Astrocyte (in vitro differentiated cells and primary cell): ENCODE measurements at regions not wholly inside any gene's neighbourhood (a gene's known extent, or its start where the extent isn't known, plus 50 kb on each side); places are given as distances from the start of the nearest gene placed in this dataset.

ENCODE experiments used
- DNase-seq: peaks from one replicate; pipeline ENCODE4 v3.0.0-alpha.2; 2010; ENCODE audit warnings: low read depth
- FAIRE-seq: peaks from 2 replicates; lab custom pipeline; 2011; peaks lifted over from hg19 to GRCh38; lab: Jason Lieb, UNC
- H2AFZ ChIP-seq: 2 replicates; pipeline ENCODE4 v1.6.0; 2012; ENCODE audit warnings: low read depth, low read length, inconsistent platforms
- H3K27ac ChIP-seq: 2 replicates; pipeline ENCODE4 v1.5.1; 2011; ENCODE audit warnings: low read depth, low read length, inconsistent platforms
- H3K27me3 ChIP-seq: 2 replicates; pipeline ENCODE4 v1.6.0; 2011; ENCODE audit warnings: low read length, inconsistent platforms; ENCODE audit not compliant: insufficient read depth
- H3K36me3 ChIP-seq: 2 replicates; pipeline ENCODE4 v1.5.1; 2011; ENCODE audit warnings: low read length, inconsistent platforms; ENCODE audit not compliant: insufficient read depth
- H3K4me1 ChIP-seq: 2 replicates; pipeline ENCODE4 v1.5.1; 2011; ENCODE audit warnings: low read length, inconsistent platforms; ENCODE audit not compliant: insufficient read depth
- H3K4me2 ChIP-seq: 2 replicates; pipeline ENCODE4 v1.6.0; 2012; ENCODE audit warnings: low read length, inconsistent platforms
- H3K4me3 ChIP-seq: 2 replicates; pipeline ENCODE4 v1.5.1; 2011; ENCODE audit warnings: low read depth, mild to moderate bottlenecking, low read length, inconsistent platforms; ENCODE audit not compliant: insufficient read depth
- H3K79me2 ChIP-seq: 2 replicates; pipeline ENCODE4 v1.6.0; 2012; ENCODE audit warnings: mild to moderate bottlenecking, low read length, inconsistent platforms; ENCODE audit not compliant: insufficient read depth
- H3K9ac ChIP-seq: 2 replicates; pipeline ENCODE4 v1.6.0; 2012; ENCODE audit warnings: mild to moderate bottlenecking, low read length, inconsistent platforms
- H3K9me3 ChIP-seq: 2 replicates; pipeline ENCODE4 v1.5.1; 2012; ENCODE audit warnings: low read depth, mild to moderate bottlenecking, low read length, inconsistent platforms; ENCODE audit not compliant: insufficient read depth
- H4K20me1 ChIP-seq: 2 replicates; pipeline ENCODE4 v1.6.0; 2012; ENCODE audit warnings: low read length, inconsistent platforms; ENCODE audit not compliant: insufficient read depth
- H3K27ac Mint-ChIP-seq: one replicate; pipeline ENCODE4 v1.8.0; 2021; ENCODE audit warnings: mild to moderate bottlenecking, mixed read lengths; ENCODE audit not compliant: unreplicated experiment
- H3K27me3 Mint-ChIP-seq: one replicate; pipeline ENCODE4 v1.8.0; 2021; ENCODE audit warnings: low read depth, mixed read lengths; ENCODE audit not compliant: unreplicated experiment
- H3K36me3 Mint-ChIP-seq: one replicate; pipeline ENCODE4 v1.8.0; 2021; ENCODE audit warnings: low read depth, mixed read lengths; ENCODE audit not compliant: unreplicated experiment
- H3K4me1 Mint-ChIP-seq: one replicate; pipeline ENCODE4 v1.8.0; 2021; ENCODE audit warnings: low read depth, mixed read lengths; ENCODE audit not compliant: unreplicated experiment
- H3K4me3 Mint-ChIP-seq: one replicate; pipeline ENCODE4 v1.8.0; 2021; ENCODE audit warnings: mild to moderate bottlenecking, moderate library complexity, mixed read lengths; ENCODE audit not compliant: unreplicated experiment
- H3K9me3 Mint-ChIP-seq: one replicate; pipeline ENCODE4 v1.8.0; 2021; ENCODE audit warnings: mild to moderate bottlenecking, mixed read lengths; ENCODE audit not compliant: unreplicated experiment
- EZH2 ChIP-seq: IDR thresholded peaks from 2 replicates; pipeline ENCODE4 v1.6.1; 2012; ENCODE audit warnings: mild to moderate bottlenecking, low read length, inconsistent platforms; ENCODE audit not compliant: insufficient read depth
- TF ChIP-seq, protein P1 (sequence below): IDR thresholded peaks from 2 replicates; pipeline ENCODE4 v1.5.1; 2011; ENCODE audit warnings: low read depth, mild to moderate bottlenecking, inconsistent platforms, low read length, moderate library complexity; ENCODE audit not compliant: insufficient read depth

DNA sequence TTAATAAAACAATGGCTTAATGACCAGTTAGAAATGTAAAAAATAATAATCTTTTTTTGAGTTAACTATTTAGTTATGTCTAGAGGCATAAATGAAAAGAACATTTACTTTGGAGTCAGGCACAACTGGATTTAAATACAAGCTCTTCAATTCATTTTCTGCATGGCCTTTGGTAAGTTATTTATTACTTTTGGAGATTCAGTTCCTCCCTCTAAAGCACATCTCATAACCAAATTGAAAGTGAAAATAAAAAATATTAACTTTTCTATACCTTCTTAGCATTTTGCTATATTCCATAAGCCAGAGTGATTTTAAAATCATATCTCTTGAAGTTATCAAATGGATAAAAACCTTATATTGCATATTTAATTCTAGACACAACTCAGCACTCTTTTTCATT, 434.9 kb upstream of the SMARCA2 start:
- Histone ChIP-seq H3K4me1 (no peaks in the 10 kb centered on the region), H3K4me2 (no peak overlapping the region), H3K79me2 (no peaks in the 10 kb centered on the region), H3K27ac (no peak overlapping the region), H3K4me3 (no peak overlapping the region), H3K27me3 (no peaks in the 10 kb centered on the region), H4K20me1 (no peaks in the 10 kb centered on the region), H3K9ac (no peak overlapping the region), H3K36me3 (no peaks in the 10 kb centered on the region), H3K9me3 (peaks cover 2% of the 10 kb centered on the region), H2AFZ (no peak overlapping the region)
- no peaks in the 10 kb centered on the region for H3K36me3 Mint-ChIP-seq
- TF ChIP-seq EZH2: no peak
- TF ChIP-seq, protein P1, sequence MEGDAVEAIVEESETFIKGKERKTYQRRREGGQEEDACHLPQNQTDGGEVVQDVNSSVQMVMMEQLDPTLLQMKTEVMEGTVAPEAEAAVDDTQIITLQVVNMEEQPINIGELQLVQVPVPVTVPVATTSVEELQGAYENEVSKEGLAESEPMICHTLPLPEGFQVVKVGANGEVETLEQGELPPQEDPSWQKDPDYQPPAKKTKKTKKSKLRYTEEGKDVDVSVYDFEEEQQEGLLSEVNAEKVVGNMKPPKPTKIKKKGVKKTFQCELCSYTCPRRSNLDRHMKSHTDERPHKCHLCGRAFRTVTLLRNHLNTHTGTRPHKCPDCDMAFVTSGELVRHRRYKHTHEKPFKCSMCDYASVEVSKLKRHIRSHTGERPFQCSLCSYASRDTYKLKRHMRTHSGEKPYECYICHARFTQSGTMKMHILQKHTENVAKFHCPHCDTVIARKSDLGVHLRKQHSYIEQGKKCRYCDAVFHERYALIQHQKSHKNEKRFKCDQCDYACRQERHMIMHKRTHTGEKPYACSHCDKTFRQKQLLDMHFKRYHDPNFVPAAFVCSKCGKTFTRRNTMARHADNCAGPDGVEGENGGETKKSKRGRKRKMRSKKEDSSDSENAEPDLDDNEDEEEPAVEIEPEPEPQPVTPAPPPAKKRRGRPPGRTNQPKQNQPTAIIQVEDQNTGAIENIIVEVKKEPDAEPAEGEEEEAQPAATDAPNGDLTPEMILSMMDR: no peak
- FAIRE-seq (no peak), DNase-seq (no peak)
- no peak overlapping the region for H3K4me3 Mint-ChIP-seq
- H3K27ac Mint-ChIP-seq: no peak overlapping the region
- peaks cover 2% of the 10 kb centered on the region for H3K9me3 Mint-ChIP-seq
- H3K27me3 Mint-ChIP-seq: no peaks in the 10 kb centered on the region
- no peaks in the 10 kb centered on the region for H3K4me1 Mint-ChIP-seq

- Histone ChIP-seq H3K27ac (no peak overlapping the region), H3K4me1 (no peaks in the 10 kb centered on the region), H3K9me3 (no peaks in the 10 kb centered on the region), H3K4me3 (no peak overlapping the region), H3K9ac (no peak overlapping the region), H2AFZ (no peak overlapping the region), H3K27me3 (no peaks in the 10 kb centered on the region), H4K20me1 (no peaks in the 10 kb centered on the region), H3K36me3 (no peaks in the 10 kb centered on the region), H3K4me2 (no peak overlapping the region), H3K79me2 (no peaks in the 10 kb centered on the region)
- no peaks in the 10 kb centered on the region for H3K36me3 Mint-ChIP-seq
- TF ChIP-seq, protein P1: no peak
- no peak for TF ChIP-seq EZH2
- FAIRE-seq (no peak), DNase-seq (no peak)
- no peaks in the 10 kb centered on the region for H3K9me3 Mint-ChIP-seq
- no peak overlapping the region for H3K4me3 Mint-ChIP-seq
- H3K27me3 Mint-ChIP-seq: no peaks in the 10 kb centered on the region
- no peak overlapping the region for H3K27ac Mint-ChIP-seq
- H3K4me1 Mint-ChIP-seq: no peaks in the 10 kb centered on the region
These were observed 433.2 kb upstream of the SMARCA2 start for GRCh38 chr9:1581926-1582325.

GRCh38 chr9:1591310-1591709, 423.8 kb upstream of the SMARCA2 start:
- H3K27ac ChIP-seq: no peak overlapping the region
- Mint-ChIP-seq H3K4me1 (no peaks in the 10 kb centered on the region), H3K27me3 (peaks cover 5% of the 10 kb centered on the region), H3K36me3 (no peaks in the 10 kb centered on the region), H3K9me3 (no peaks in the 10 kb centered on the region), H3K27ac (no peak overlapping the region), H3K4me3 (no peak overlapping the region)
- H2AFZ ChIP-seq: no peak overlapping the region
- H3K4me3 ChIP-seq: no peak overlapping the region
- no peak overlapping the region for H3K9ac ChIP-seq
- H3K79me2 ChIP-seq: no peaks in the 10 kb centered on the region
- H3K4me1 ChIP-seq: no peaks in the 10 kb centered on the region
- TF ChIP-seq EZH2: no peak
- TF ChIP-seq, protein P1: no peak
- no peak for DNase-seq
- no peak for FAIRE-seq
- H3K4me2 ChIP-seq: no peak overlapping the region
- H4K20me1 ChIP-seq: no peaks in the 10 kb centered on the region
- no peaks in the 10 kb centered on the region for H3K36me3 ChIP-seq
- no peaks in the 10 kb centered on the region for H3K27me3 ChIP-seq
- H3K9me3 ChIP-seq: no peaks in the 10 kb centered on the region
